HG02852 (cell line): ENCODE measurements at regions not wholly inside any gene's neighbourhood (a gene's known extent, or its start where the extent isn't known, plus 50 kb on each side); places are given as distances from the start of the nearest gene placed in this dataset.
A peak's percentile ranks its signal among the peaks of the same experiment; 100 is the strongest.

Experiments
- ATAC-seq: cut with Tn5 transposase; IDR thresholded peaks from one replicate; pipeline ENCODE4 v1.9.1; 2021; ENCODE audit warnings: mild to moderate bottlenecking, moderate library complexity; ENCODE audit not compliant: unreplicated experiment

GRCh38 chr5:53211799-53212198, 102.2 kb upstream of the MOCS2 start:
- ATAC-seq = no peak

DNA sequence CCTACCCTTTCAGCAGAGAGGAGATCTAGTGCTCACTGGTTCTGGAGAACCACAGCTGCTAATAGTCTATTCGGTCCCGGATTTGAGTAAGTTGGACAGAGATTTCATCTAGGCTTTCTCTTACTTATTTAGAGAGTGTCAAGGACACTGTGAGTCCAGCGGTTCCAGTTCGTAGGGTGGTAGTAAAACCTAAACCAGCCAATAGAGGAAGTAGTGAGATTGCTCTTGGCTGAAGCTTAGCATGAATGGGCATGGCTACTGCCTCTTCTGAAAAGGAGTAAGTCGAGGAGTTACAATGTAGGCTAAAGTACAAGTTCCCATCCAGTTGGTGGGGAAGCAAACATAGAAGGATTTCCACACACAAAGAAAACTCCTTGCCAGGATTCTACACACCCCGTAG, 109.6 kb upstream of the MOCS2 start:
- peak; percentile 57 for ATAC-seq

DNA sequence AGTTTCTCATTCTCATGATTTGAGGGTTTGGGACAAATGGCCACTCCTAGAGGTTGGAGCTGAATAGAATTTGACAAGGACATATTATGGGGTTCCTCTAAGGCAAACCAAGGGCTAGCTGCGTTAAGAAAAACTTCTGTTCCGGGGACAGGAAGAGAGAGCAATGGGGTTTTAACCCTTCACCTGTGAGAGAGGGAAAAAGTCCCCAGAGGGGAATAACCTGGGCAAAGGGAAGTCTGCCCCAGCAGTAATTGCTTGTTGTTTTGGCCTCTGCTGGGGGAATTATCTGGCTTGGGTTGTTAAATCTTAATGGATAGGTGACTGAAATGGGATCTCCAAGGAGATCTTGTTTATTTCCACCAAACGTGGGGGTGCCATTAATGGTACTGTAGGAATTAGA, 110.1 kb upstream of the MOCS2 start:
- no peak for ATAC-seq

DNA sequence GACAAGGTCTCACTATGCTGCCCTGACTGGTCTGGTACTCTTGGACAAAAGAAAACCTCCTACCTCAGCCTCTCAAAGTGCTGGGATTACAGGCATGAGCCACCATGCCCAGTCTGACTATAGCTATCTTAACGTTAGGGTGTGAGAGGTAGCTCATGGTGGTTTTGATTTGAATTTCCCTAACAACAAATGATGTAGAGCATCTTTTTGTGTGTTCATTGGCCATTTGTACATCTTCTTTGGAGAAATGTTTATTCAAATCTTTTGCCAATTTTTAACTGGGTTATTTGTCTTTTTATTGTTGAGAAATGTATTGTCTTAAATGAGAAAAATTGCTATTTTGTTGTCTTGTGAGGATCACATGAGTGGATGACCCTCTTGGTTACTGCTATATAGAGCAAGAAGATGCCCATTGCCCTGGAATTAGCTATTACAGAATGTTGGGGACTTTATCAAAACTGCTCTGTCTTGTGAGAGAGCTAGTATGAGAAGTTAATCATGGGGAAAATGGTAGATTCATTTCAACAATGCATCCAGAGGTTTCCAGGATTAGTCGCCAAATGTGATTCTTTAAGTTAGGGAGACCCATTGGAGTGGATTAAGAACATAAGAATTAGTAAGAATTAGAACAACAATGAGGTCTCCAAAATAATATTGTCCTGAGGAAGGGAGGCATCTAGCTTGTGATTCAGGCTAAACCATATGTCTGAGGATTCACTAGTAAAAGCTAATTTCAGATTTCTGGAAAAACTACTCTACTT, 124.3 kb upstream of the MOCS2 start:
- no peak for ATAC-seq

- no peak for ATAC-seq
Measured at GRCh38 chr5:53236683-53237082, 127.1 kb upstream of the MOCS2 start.

- ATAC-seq = no peak
Measured at GRCh38 chr5:53237876-53238275, 128.3 kb upstream of the MOCS2 start.

DNA sequence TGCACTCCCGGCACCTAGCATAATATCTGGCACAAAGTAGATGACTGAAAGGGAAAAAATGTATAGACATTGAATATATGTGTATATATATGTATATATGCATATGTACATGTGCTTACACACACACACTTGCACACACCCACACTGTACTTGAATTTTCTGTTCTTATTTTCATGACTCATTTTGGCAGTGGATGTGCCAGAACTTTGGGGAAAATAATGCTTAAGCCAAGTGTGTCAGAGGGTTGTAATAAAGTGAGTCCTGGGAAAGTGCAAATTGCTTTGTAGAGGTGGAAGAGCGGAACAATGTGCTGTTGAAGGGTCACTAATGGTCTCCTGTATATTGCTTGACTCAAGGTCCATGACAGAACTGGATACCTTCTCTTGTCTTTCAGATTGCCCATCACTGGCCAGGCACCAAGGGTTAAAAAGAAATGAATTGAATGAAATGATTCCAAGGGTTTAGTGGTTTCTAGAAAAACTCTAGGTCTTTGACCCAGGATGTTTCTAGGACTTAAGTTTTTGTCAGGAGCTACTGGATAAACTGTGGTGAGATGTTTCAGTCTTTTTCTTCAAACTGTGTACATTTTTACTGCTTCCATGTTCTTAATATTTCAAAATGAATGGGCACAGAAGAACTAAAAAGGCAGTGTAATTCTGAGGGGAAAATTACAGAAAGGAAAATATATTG, 129.9 kb upstream of the MOCS2 start:
- ATAC-seq = no peak

DNA sequence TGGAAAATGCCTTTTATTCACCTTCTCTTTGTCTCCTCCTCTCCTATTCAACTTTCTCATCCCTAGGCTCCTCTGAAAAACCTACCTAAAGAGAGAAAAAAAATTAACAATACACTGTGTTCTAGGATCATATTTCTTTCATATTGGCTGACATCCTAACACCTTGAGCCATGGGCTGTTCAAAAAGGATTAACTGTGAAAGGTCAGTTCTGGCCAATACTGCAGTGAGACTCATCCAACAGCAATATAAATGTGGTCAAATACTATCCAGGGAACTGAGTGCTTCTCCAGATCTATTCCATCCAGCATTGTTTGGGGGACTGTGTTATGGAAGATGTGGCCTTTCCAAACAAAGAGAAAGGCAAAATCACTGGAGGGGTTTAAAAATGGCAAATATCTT, 131.1 kb upstream of the MOCS2 start:
- ATAC-seq = no peak

DNA sequence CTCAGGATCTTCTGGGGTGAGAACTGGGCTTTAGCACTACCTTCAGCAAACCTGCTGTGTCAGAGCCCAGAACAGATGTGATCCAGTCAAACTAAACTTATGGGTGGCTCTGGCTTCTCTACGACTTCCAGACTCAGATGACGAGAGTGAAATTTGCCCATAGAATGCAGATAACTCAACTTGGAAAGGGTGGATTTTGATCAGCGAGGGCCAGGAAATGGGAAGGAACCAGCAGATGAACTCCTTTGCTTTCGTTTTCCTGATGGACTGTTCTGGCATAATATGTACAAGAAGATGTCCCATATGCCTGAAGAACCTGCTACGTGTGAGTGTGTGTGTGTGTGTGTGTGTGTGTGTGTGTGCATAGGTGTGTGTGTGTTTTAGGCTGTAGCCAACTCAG, 132.0 kb upstream of the MOCS2 start:
- ATAC-seq = no peak

GRCh38 chr5:53243403-53243802, 133.8 kb upstream of the MOCS2 start:
- ATAC-seq = no peak

- peak; percentile 62 for ATAC-seq
Measured at GRCh38 chr5:53246042-53246836, 136.7 kb upstream of the MOCS2 start.

GRCh38 chr5:53249529-53250200, 140.1 kb upstream of the MOCS2 start:
- no peak for ATAC-seq

- no peak for ATAC-seq
Measured at GRCh38 chr5:53250201-53250550, 140.6 kb upstream of the MOCS2 start.

GRCh38 chr5:53253421-53253871, 143.9 kb upstream of the MOCS2 start:
- ATAC-seq = no peak

GRCh38 chr5:53256746-53257145, 147.2 kb upstream of the MOCS2 start:
- ATAC-seq = no peak

DNA sequence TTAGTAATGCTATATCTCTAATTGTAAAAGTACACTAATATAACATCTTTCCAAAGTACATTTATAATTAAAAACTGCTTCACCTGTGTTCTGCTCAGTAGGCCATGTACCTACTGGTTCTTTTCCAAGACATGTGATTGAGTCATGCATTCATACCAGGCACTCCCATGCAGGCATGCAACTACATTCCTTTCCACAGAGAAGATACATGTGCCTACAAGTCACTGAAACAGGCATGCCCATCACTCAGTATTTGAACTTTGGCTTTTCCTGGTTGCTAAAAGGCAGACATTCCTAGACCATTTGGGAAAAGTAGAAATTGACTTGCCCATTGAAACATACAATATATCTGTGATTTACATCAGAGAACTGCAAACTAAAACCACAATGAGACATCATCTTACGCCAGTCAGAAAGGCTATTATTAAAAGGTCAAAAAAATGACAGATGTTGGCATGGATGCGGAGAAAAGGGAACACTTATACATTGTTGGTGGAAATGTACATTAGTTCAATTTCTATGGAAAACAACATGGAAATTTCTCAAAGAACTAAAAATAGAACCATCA, 148.3 kb upstream of the MOCS2 start:
- ATAC-seq = no peak

DNA sequence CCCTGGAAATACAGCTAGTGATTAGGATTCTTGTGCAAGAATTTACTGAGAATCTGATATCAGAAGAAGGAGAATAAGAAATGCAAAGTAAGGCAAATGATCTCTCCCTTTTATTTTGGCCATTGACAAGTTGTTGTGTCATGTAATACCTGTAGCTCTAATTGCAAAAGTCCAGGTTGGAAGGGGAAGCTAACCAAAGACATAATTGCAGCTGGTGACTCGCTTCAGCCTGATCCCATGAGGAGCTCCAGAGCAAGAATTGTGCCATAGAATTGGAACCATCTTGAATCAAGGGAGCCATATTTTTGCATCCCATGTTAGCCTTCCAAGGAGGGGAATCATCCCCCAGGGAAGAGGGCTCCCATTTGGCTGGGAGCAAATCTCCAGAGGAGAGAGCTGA, 149.6 kb upstream of the MOCS2 start:
- no peak for ATAC-seq

GRCh38 chr5:53260446-53260845, 150.9 kb upstream of the MOCS2 start:
- no peak for ATAC-seq

DNA sequence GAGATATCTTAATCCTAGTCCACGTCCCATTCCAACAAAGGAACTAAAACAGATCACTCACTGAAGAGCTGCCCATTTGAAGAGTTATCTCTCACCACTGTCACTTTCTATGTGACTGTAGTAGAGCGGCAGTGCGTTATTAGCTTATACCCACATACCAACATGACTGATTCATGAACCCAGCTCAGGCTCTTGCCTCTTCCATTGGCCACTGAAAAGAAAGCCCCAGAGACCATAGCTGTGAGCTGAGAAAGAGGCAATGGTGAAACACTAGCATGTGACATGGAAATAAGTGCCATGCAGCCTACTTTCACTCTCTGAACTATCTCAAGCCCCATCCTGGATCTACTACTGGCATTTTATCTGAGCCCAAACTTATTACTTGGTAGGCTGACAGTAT, 151.7 kb upstream of the MOCS2 start:
- ATAC-seq = no peak

- no peak for ATAC-seq
Measured at GRCh38 chr5:53262348-53262970, 152.9 kb upstream of the MOCS2 start.
